ENCODE measurements at regions not wholly inside any gene's neighbourhood (a gene's known extent, or its start where the extent isn't known, plus 50 kb on each side); places are given as distances from the start of the nearest gene placed in this dataset.

DNA sequence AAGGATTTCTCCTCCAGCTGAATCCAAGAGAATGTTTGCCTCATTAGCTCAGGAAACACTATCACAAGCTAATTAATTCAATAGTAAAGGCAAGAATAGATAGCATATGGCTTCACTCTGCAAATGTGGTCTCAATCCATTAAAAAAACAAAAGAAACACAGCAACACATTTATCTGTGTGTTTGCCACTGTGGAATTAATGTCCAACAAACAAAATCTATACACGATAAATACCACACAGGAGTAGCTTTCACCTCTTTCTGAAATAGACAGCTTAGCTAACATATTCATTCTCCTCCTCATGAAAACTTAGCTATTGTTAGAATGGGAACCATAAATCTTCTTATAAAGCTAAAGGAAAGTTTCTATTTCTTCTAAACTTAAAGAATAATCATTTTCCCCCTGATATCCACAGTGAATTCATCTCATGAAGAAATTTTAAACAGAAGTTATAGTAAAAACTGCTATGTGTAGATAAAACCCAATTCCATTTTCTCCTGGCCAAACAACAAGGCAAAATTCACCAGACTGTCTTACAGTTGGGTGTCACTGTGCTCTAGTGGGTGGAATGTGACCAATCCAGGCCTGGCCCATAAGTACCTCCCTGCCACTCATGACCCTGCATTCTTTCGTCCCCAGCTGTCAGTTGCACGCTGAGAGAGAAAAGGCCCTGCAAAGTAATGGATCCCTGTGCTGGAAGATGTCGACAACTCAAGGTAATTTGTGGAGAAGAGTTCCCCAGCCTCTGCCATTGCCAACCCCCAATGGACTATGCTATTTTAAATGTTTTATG is 92.9 kb upstream of the NRSN1 start:
- no peaks in the 10 kb centered on the region for H3K4me1 ChIP-seq (ENCODE audit: control insufficient read depth, low read length)

DNA sequence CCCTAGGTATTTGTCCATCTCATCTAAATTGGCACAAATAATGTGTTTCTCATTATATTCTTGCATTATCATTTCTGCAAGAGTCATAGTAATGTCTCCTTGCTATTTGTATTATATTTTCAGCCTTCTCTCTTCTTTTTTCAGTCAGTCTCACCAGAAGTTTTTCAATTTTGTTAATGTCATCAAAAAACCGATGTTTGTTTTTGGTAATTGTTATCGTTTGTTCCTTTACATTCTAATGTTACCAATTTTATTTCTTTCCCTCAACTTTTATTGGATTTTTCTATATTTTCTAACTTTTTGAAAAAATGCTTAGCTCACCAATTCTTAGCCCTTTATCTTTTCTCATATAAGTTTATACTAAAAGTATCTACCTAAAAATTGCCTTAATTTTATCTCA is 82.2 kb upstream of the NRSN1 start:
- Histone ChIP-seq H3K4me3 (ENCODE audit: low read length) (no peak overlapping the region), H3K27ac (ENCODE audit: low read depth, low read length) (no peak overlapping the region), H3K9me2 (replicated peaks; ENCODE audit: control insufficient read depth, low read length) (no peaks in the 10 kb centered on the region), H3K4me2 (ENCODE audit: low read length) (no peak overlapping the region), H3F3A (ENCODE audit: control insufficient read depth, insufficient read depth) (no peaks in the 10 kb centered on the region), H3K79me2 (ENCODE audit: control insufficient read depth, low read length) (no peaks in the 10 kb centered on the region), H3K9me3 (ENCODE audit: control insufficient read depth, insufficient read depth, low read length) (no peaks in the 10 kb centered on the region), H3K4me1 (ENCODE audit: control insufficient read depth, low read length) (no peaks in the 10 kb centered on the region), H4K20me1 (ENCODE audit: control insufficient read depth, insufficient read depth, low read depth, low read length) (no peaks in the 10 kb centered on the region), H3K36me3 (ENCODE audit: control insufficient read depth, low read length) (no peaks in the 10 kb centered on the region), H3K27me3 (ENCODE audit: control insufficient read depth, low read length) (no peaks in the 10 kb centered on the region)
- TF ChIP-seq, protein P1, sequence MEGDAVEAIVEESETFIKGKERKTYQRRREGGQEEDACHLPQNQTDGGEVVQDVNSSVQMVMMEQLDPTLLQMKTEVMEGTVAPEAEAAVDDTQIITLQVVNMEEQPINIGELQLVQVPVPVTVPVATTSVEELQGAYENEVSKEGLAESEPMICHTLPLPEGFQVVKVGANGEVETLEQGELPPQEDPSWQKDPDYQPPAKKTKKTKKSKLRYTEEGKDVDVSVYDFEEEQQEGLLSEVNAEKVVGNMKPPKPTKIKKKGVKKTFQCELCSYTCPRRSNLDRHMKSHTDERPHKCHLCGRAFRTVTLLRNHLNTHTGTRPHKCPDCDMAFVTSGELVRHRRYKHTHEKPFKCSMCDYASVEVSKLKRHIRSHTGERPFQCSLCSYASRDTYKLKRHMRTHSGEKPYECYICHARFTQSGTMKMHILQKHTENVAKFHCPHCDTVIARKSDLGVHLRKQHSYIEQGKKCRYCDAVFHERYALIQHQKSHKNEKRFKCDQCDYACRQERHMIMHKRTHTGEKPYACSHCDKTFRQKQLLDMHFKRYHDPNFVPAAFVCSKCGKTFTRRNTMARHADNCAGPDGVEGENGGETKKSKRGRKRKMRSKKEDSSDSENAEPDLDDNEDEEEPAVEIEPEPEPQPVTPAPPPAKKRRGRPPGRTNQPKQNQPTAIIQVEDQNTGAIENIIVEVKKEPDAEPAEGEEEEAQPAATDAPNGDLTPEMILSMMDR (IDR thresholded peaks at IDR 0.05; ENCODE audit: low read depth, low read length, poor library complexity, severe bottlenecking), result no peak
- no peak for TF ChIP-seq EZH2phosphoT487 (IDR thresholded peaks at IDR 0.05; ENCODE audit: borderline replicate concordance, low read length)

More for the DNA sequence above, 92.9 kb upstream of the NRSN1 start:
- Histone ChIP-seq H3K27ac (ENCODE audit: low read depth, low read length) (no peak overlapping the region), H4K20me1 (ENCODE audit: control insufficient read depth, insufficient read depth, low read depth, low read length) (no peaks in the 10 kb centered on the region), H3K4me2 (ENCODE audit: low read length) (no peak overlapping the region), H3K27me3 (ENCODE audit: control insufficient read depth, low read length) (no peaks in the 10 kb centered on the region), H3K9me3 (ENCODE audit: control insufficient read depth, insufficient read depth, low read length) (no peaks in the 10 kb centered on the region), H3K36me3 (ENCODE audit: control insufficient read depth, low read length) (no peaks in the 10 kb centered on the region), H3K79me2 (ENCODE audit: control insufficient read depth, low read length) (no peaks in the 10 kb centered on the region), H3K9me2 (replicated peaks; ENCODE audit: control insufficient read depth, low read length) (no peaks in the 10 kb centered on the region), H3K4me3 (ENCODE audit: low read length) (no peak overlapping the region), H3F3A (ENCODE audit: control insufficient read depth, insufficient read depth) (no peaks in the 10 kb centered on the region)
- TF ChIP-seq EZH2phosphoT487 (IDR thresholded peaks at IDR 0.05; ENCODE audit: borderline replicate concordance, low read length), result no peak
- TF ChIP-seq, protein P1 (IDR thresholded peaks at IDR 0.05; ENCODE audit: low read depth, low read length, poor library complexity, severe bottlenecking), result no peak

DNA sequence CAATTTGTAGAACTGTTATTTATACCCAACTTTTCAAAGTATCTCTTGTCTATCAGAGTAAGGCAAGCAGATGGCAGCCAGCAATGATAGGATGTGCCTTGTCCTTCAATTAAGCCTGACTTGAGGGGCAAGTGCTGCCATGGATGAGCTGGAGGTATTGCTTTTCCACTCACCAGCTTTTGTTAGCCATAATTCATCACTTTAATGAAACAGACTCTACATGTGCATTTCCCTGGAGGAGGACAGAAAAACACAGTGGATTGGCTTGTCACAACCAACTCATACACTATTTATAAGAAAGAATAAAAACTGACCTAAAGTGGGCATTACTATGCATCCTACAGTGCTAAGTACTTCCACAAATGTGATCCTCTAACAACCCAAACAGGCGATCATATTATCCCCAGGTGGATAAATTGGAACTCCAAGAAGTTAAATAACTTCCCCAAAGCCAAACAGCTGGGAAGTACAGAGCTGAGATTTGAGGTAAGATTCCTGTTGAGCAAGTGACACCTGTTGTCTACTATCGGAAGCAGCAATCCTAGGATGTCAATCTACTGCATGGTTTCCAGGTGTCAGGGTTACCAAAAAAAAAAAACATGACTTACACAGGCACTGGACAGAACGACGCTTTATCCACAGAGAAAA is 73.9 kb upstream of the NRSN1 start:
- H3F3A ChIP-seq (ENCODE audit: control insufficient read depth, insufficient read depth), result no peaks in the 10 kb centered on the region
- no peaks in the 10 kb centered on the region for H3K36me3 ChIP-seq (ENCODE audit: control insufficient read depth, low read length)
- no peaks in the 10 kb centered on the region for H3K4me1 ChIP-seq (ENCODE audit: control insufficient read depth, low read length)
- H3K79me2 ChIP-seq (ENCODE audit: control insufficient read depth, low read length), result no peaks in the 10 kb centered on the region
- no peak overlapping the region for H3K27ac ChIP-seq (ENCODE audit: low read depth, low read length)
- H3K9me2 ChIP-seq (replicated peaks; ENCODE audit: control insufficient read depth, low read length), result no peaks in the 10 kb centered on the region
- H3K4me2 ChIP-seq (ENCODE audit: low read length), result no peak overlapping the region
- TF ChIP-seq, protein P1 (IDR thresholded peaks at IDR 0.05; ENCODE audit: low read depth, low read length, poor library complexity, severe bottlenecking), result no peak
- no peak for TF ChIP-seq EZH2phosphoT487 (IDR thresholded peaks at IDR 0.05; ENCODE audit: borderline replicate concordance, low read length)
- no peaks in the 10 kb centered on the region for H3K9me3 ChIP-seq (ENCODE audit: control insufficient read depth, insufficient read depth, low read length)
- no peak overlapping the region for H3K4me3 ChIP-seq (ENCODE audit: low read length)
- H3K27me3 ChIP-seq (ENCODE audit: control insufficient read depth, low read length), result no peaks in the 10 kb centered on the region
- no peaks in the 10 kb centered on the region for H4K20me1 ChIP-seq (ENCODE audit: control insufficient read depth, insufficient read depth, low read depth, low read length)

Data from DOHH2 (cell line).